ENCODE measurements at regions not wholly inside any gene's neighbourhood (a gene's known extent, or its start where the extent isn't known, plus 50 kb on each side); places are given as distances from the start of the nearest gene placed in this dataset.

- TF ChIP-seq, protein P1, sequence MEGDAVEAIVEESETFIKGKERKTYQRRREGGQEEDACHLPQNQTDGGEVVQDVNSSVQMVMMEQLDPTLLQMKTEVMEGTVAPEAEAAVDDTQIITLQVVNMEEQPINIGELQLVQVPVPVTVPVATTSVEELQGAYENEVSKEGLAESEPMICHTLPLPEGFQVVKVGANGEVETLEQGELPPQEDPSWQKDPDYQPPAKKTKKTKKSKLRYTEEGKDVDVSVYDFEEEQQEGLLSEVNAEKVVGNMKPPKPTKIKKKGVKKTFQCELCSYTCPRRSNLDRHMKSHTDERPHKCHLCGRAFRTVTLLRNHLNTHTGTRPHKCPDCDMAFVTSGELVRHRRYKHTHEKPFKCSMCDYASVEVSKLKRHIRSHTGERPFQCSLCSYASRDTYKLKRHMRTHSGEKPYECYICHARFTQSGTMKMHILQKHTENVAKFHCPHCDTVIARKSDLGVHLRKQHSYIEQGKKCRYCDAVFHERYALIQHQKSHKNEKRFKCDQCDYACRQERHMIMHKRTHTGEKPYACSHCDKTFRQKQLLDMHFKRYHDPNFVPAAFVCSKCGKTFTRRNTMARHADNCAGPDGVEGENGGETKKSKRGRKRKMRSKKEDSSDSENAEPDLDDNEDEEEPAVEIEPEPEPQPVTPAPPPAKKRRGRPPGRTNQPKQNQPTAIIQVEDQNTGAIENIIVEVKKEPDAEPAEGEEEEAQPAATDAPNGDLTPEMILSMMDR (IDR thresholded peaks at IDR 0.05) = no peak
- TF ChIP-seq POLR2A (IDR thresholded peaks at IDR 0.05) = no peak
- Histone ChIP-seq H3K4me3 (no peak overlapping the region), H3K9me3 (peaks cover 0 to 9% (median 0%) of the 10 kb centered on the region in 12 donors), H3K27me3 (no peaks in the 10 kb centered on the region), H3K36me3 (no peaks in the 10 kb centered on the region), H3K4me1 (no peaks in the 10 kb centered on the region), H3K27ac (no peak overlapping the region)
- ATAC-seq (no peak), DNase-seq (no peak)
- intact Hi-C loops (cut with DNase I) = no loop called here
These were observed 503.9 kb downstream of the PDHA2 start for GRCh38 chr4:96343836-96344235.

DNA sequence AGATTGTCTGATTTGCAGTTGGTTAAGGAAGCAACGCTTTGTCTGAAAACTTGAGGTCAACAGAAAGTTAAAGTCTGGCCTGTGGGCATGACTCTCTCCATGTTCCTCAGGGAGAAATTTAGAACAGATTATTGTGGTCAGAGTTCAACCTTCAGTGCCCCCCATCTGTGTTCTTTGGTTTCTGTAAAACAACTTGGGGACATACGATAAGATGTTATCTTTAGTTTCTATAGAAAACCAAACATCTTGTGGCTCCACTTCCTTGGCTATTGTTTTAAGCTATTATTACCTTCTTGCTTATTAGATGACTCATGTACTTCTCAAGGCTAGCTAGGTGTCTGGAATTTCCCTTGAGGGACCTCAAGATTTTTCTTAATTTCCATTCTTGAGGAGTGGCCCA lies 507.7 kb downstream of the PDHA2 start:
- TF ChIP-seq POLR2A (IDR thresholded peaks at IDR 0.05) = no peak
- TF ChIP-seq, protein P1 (IDR thresholded peaks at IDR 0.05) = no peak
- peak in 2 of 4 donors; percentile 32 to 33 for ATAC-seq
- Histone ChIP-seq H3K27ac (no peak overlapping the region), H3K4me1 (no peaks in the 10 kb centered on the region), H3K36me3 (no peaks in the 10 kb centered on the region), H3K27me3 (no peaks in the 10 kb centered on the region), H3K4me3 (no peak overlapping the region), H3K9me3 (no peaks in the 10 kb centered on the region)
- intact Hi-C loops (cut with DNase I) = no loop called here
- DNase-seq = no peak
- WGBS, 4 donors = 62 to 77% (median 69%) methylated on average over 2 of the region's 2 CpGs

GRCh38 chr4:96352051-96352517 lies 512.2 kb downstream of the PDHA2 start:
- H3K27ac ChIP-seq = no peak overlapping the region
- peaks cover 0 to 15% (median 0%) of the 10 kb centered on the region in 12 donors for H3K4me1 ChIP-seq
- TF ChIP-seq, protein P1 (IDR thresholded peaks at IDR 0.05) = peak in 8 of 12 donors; percentile 13 to 46 (median 30)
- TF ChIP-seq POLR2A (IDR thresholded peaks at IDR 0.05) = no peak
- WGBS, 4 donors = 46 to 69% (median 54%) methylated on average over 3 of the region's 3 CpGs
- H3K36me3 ChIP-seq = no peaks in the 10 kb centered on the region
- H3K4me3 ChIP-seq = no peak overlapping the region
- DNase-seq (no peak), ATAC-seq (no peak)
- intact Hi-C loops (cut with DNase I) = loop anchor here in 3 of 10 donors (2.0 to 5.0 kb wide), 2 partner anchors 1185 kb away; no protein-coding TSS in a partner anchor
- no peaks in the 10 kb centered on the region for H3K9me3 ChIP-seq
- no peaks in the 10 kb centered on the region for H3K27me3 ChIP-seq

GRCh38 chr4:96354036-96354712 lies 514.3 kb downstream of the PDHA2 start:
- no peak for DNase-seq
- Histone ChIP-seq H3K4me3 (no peak overlapping the region), H3K27ac (no peak overlapping the region), H3K4me1 (peaks cover 0 to 15% (median 0%) of the 10 kb centered on the region in 12 donors), H3K9me3 (no peaks in the 10 kb centered on the region), H3K27me3 (no peaks in the 10 kb centered on the region), H3K36me3 (no peaks in the 10 kb centered on the region)
- TF ChIP-seq, protein P1 (IDR thresholded peaks at IDR 0.05) = no peak
- no peak for TF ChIP-seq POLR2A (IDR thresholded peaks at IDR 0.05)
- no peak for ATAC-seq
- intact Hi-C loops (cut with DNase I) = loop anchor here in 2 of 10 donors (5.0 kb wide), 1 partner anchor 1187 kb away; no protein-coding TSS in a partner anchor
- WGBS, 4 donors = 8 to 20% (median 11%) methylated on average over 2 of the region's 2 CpGs
